IPS DF 6.9 (cell line): ENCODE measurements at regions not wholly inside any gene's neighbourhood (a gene's known extent, or its start where the extent isn't known, plus 50 kb on each side); places are given as distances from the start of the nearest gene placed in this dataset.

Experiments
- DNase-seq: peaks from one replicate; pipeline ENCODE4 v3.0.0-alpha.2; 2013; ENCODE audit warnings: low read depth, low spot score
- H3K27ac ChIP-seq: one replicate; pipeline ENCODE4 v1.5.1; 2013; ENCODE audit warnings: low read length, control low read depth
- H3K27me3 ChIP-seq: 2 replicates; pipeline ENCODE4 v1.6.1; 2013; ENCODE audit warnings: mild to moderate bottlenecking, low read length; ENCODE audit not compliant: control insufficient read depth, insufficient read depth
- H3K36me3 ChIP-seq: 2 replicates; pipeline ENCODE4 v1.6.1; 2013; ENCODE audit warnings: low read length; ENCODE audit not compliant: control insufficient read depth, insufficient read depth
- H3K4me1 ChIP-seq: 2 replicates; pipeline ENCODE4 v1.6.1; 2013; ENCODE audit warnings: low read length; ENCODE audit not compliant: control insufficient read depth, insufficient read depth
- H3K4me3 ChIP-seq: 2 replicates; pipeline ENCODE4 v1.5.1; 2013; ENCODE audit warnings: mild to moderate bottlenecking, low read length
- H3K9me3 ChIP-seq: 2 replicates; pipeline ENCODE4 v1.6.1; 2013; ENCODE audit warnings: low read length, inconsistent platforms; ENCODE audit not compliant: control insufficient read depth, insufficient read depth
- WGBS: extraction: QIAGEN DNeasy Blood & Tissue Kit; methylation state at CpG from one replicate; pipeline ENCODE4 v1.1.7; 2013; ENCODE audit warnings: mixed read lengths, missing lambda C conversion rate; ENCODE audit not compliant: insufficient read length, insufficient coverage; 5-methylcytosine and 5-hydroxymethylcytosine counted together

- Histone ChIP-seq H3K27me3 (no peaks in the 10 kb centered on the region), H3K4me1 (no peaks in the 10 kb centered on the region), H3K36me3 (no peaks in the 10 kb centered on the region), H3K27ac (no peak overlapping the region), H3K4me3 (no peak overlapping the region), H3K9me3 (no peaks in the 10 kb centered on the region)
- no CpG with 5 or more reads among the region's 2 CpGs for WGBS
- DNase-seq: no peak
These were observed 336.9 kb upstream of the PREP start for GRCh38 chr6:105739764-105740163.

- H3K9me3 ChIP-seq: no peaks in the 10 kb centered on the region
- no peaks in the 10 kb centered on the region for H3K27me3 ChIP-seq
- no peaks in the 10 kb centered on the region for H3K4me1 ChIP-seq
- WGBS: no CpG with 5 or more reads among the region's 4 CpGs
- no peak for DNase-seq
- no peaks in the 10 kb centered on the region for H3K36me3 ChIP-seq
- H3K4me3 ChIP-seq: no peak overlapping the region
- no peak overlapping the region for H3K27ac ChIP-seq
These were observed 330.8 kb upstream of the PREP start for GRCh38 chr6:105733556-105734162.

DNA sequence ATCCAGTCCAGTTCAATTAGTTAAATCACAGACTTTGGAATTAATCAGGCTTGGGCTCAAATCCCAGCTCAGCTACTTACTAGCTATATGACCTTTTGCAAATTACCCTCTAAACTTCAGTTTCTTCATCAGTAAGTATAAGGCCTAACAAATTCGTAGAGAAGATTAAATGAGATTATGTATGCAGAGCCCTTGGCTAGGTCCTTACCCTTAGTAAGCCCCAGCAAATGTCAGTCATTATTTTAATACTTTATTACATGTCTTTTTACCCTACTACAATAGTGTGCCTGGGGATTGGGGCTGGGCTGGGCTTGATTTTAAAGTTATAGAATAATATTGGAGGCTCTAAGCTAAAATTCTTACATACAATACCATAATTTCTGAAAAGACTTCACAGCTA, 326.1 kb upstream of the PREP start:
- no peaks in the 10 kb centered on the region for H3K36me3 ChIP-seq
- H3K27ac ChIP-seq: no peak overlapping the region
- no peak overlapping the region for H3K4me3 ChIP-seq
- no peaks in the 10 kb centered on the region for H3K4me1 ChIP-seq
- no peaks in the 10 kb centered on the region for H3K9me3 ChIP-seq
- DNase-seq: no peak
- H3K27me3 ChIP-seq: no peaks in the 10 kb centered on the region
- no CpG with 5 or more reads among the region's 1 CpG for WGBS

GRCh38 chr6:105726902-105727655, 324.2 kb upstream of the PREP start:
- no peak for DNase-seq
- Histone ChIP-seq H3K27me3 (no peaks in the 10 kb centered on the region), H3K27ac (no peak overlapping the region), H3K9me3 (no peaks in the 10 kb centered on the region), H3K36me3 (no peaks in the 10 kb centered on the region), H3K4me1 (no peaks in the 10 kb centered on the region), H3K4me3 (no peak overlapping the region)
- WGBS: no CpG with 5 or more reads among the region's 4 CpGs

- Histone ChIP-seq H3K9me3 (no peaks in the 10 kb centered on the region), H3K4me1 (no peaks in the 10 kb centered on the region), H3K4me3 (no peak overlapping the region), H3K27ac (no peak overlapping the region), H3K36me3 (no peaks in the 10 kb centered on the region), H3K27me3 (no peaks in the 10 kb centered on the region)
- no peak for DNase-seq
These were observed 312.0 kb upstream of the PREP start for GRCh38 chr6:105714846-105715245.

- Histone ChIP-seq H3K4me1 (no peaks in the 10 kb centered on the region), H3K27ac (no peak overlapping the region), H3K27me3 (no peaks in the 10 kb centered on the region), H3K36me3 (no peaks in the 10 kb centered on the region), H3K9me3 (no peaks in the 10 kb centered on the region), H3K4me3 (no peak overlapping the region)
- no peak for DNase-seq
- no CpG with 5 or more reads among the region's 1 CpG for WGBS
These were observed 310.7 kb upstream of the PREP start for GRCh38 chr6:105713474-105714118.

GRCh38 chr6:105711216-105711615, 308.3 kb upstream of the PREP start:
- Histone ChIP-seq H3K4me1 (no peaks in the 10 kb centered on the region), H3K36me3 (no peaks in the 10 kb centered on the region), H3K27ac (no peak overlapping the region), H3K9me3 (no peaks in the 10 kb centered on the region), H3K4me3 (no peak overlapping the region), H3K27me3 (no peaks in the 10 kb centered on the region)
- no CpG with 5 or more reads among the region's 2 CpGs for WGBS
- DNase-seq: no peak

DNA sequence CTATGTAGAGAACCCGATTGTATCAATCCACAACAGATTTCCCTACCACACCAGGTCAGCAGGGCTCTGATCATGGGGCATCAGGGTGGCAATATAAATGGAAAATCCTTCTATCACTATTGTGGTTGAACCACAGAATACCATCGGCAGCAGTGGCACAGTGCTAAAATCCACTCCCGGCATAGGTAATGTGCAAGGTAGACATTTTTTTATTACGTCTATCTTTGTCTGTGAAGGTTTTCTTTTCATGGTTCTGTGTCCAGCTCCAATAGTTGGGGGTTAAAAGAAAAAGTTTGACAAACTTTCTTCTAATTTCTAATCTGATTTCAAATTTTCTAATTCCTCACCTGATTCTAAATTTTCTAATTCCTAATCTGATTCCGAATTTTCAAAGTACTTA, 302.7 kb upstream of the PREP start:
- no peak for DNase-seq
- Histone ChIP-seq H3K4me1 (no peaks in the 10 kb centered on the region), H3K36me3 (no peaks in the 10 kb centered on the region), H3K27me3 (no peaks in the 10 kb centered on the region), H3K4me3 (no peak overlapping the region), H3K9me3 (no peaks in the 10 kb centered on the region), H3K27ac (no peak overlapping the region)
- WGBS: no CpG with 5 or more reads among the region's 5 CpGs

- Histone ChIP-seq H3K4me1 (peaks cover 2% of the 10 kb centered on the region; the same call in 1 of the 2 replicates), H3K27ac (no peak overlapping the region), H3K27me3 (no peaks in the 10 kb centered on the region), H3K9me3 (no peaks in the 10 kb centered on the region), H3K36me3 (no peaks in the 10 kb centered on the region), H3K4me3 (no peak overlapping the region)
- no CpG with 5 or more reads among the region's 3 CpGs for WGBS
- DNase-seq: no peak
These were observed 292.6 kb upstream of the PREP start for GRCh38 chr6:105695461-105695860.

DNA sequence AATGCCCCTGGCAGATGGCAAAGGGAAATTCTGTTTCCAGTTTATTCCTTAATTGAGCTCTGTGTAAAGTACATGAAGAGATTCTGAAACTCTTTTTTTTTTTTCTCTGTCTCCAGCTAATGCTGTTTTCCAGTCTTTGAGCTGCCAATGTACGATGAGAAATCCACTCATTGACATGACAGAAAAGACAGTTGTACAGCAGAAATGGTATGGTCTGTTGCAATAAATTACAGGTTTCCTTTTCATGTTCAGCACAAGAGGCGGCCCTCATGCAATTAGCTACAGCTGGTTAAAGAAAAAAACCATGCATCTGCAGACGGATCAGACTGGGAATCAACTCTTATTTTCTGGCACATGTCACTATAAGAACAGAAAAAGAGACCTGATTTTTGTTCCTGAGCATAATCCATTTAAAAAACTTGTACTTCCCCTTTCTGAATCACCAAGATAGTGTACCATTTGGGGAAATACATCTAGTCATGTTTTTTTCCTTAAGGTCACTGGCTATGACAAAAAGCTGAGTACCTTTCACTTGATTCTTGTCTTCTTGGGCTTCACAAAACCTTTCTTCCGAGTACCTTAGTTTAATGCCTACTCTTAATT, 289.8 kb upstream of the PREP start:
- H3K27ac ChIP-seq: no peak overlapping the region
- DNase-seq: no peak
- no peak overlapping the region for H3K4me3 ChIP-seq
- no CpG with 5 or more reads among the region's 4 CpGs for WGBS
- no peaks in the 10 kb centered on the region for H3K9me3 ChIP-seq
- H3K36me3 ChIP-seq: no peaks in the 10 kb centered on the region
- H3K27me3 ChIP-seq: no peaks in the 10 kb centered on the region
- H3K4me1 ChIP-seq: peaks cover 2% of the 10 kb centered on the region; the same call in 1 of the 2 replicates
